SK-N-SH (cell line): ENCODE measurements at regions not wholly inside any gene's neighbourhood (a gene's known extent, or its start where the extent isn't known, plus 50 kb on each side); places are given as distances from the start of the nearest gene placed in this dataset.

Experiments used
- CHD2 ChIP-seq: fragments of 150-350 bp; IDR thresholded peaks from 2 replicates; pipeline ENCODE4 v1.6.1; 2018; ENCODE audit warnings: low read length; ENCODE audit not compliant: partially characterized antibody
- CTCF ChIP-seq: fragments of 200-600 bp; sonication (generic); IDR thresholded peaks from 2 replicates; pipeline ENCODE4 v1.6.1; 2017; ENCODE audit warnings: antibody characterized with exemption, mild to moderate bottlenecking, moderate library complexity
- FOSL2 ChIP-seq: IDR thresholded peaks from 2 replicates; pipeline ENCODE4 v1.4.0; 2012; ENCODE audit warnings: low read depth, mild to moderate bottlenecking, moderate library complexity, borderline replicate concordance
- POLR2AphosphoS5 ChIP-seq: IDR thresholded peaks from 2 replicates; pipeline ENCODE4 v1.6.1; 2012; ENCODE audit warnings: low read depth, low read length
- RAD21 ChIP-seq: IDR thresholded peaks from 2 replicates; pipeline ENCODE4 v1.6.1; 2012; ENCODE audit warnings: mild to moderate bottlenecking, low read length
- SIN3A ChIP-seq: IDR thresholded peaks from 2 replicates; pipeline ENCODE4 v1.6.1; 2012; ENCODE audit warnings: low read depth, mild to moderate bottlenecking, low read length, moderate library complexity, borderline replicate concordance
- USF2 ChIP-seq: fragments of 150-350 bp; IDR thresholded peaks from 2 replicates; pipeline ENCODE4 v1.6.1; 2017; ENCODE audit warnings: antibody characterized with exemption, low read length, low read depth, borderline replicate concordance

- TF ChIP-seq USF2 (no peak), RAD21 (no peak), SIN3A (no peak), FOSL2 (no peak), CHD2 (no peak), CTCF (no peak), POLR2AphosphoS5 (no peak)
These were observed 613.1 kb downstream of the USP25 start for GRCh38 chr21:16342932-16343331.
